Fibroblast of lung (primary cell): ENCODE measurements at regions not wholly inside any gene's neighbourhood (a gene's known extent, or its start where the extent isn't known, plus 50 kb on each side); places are given as distances from the start of the nearest gene placed in this dataset.

Source experiments
- EZH2 ChIP-seq: IDR thresholded peaks from 2 replicates; pipeline ENCODE4 v1.5.1; 2012; ENCODE audit warnings: low read length, control low read depth, mild to moderate bottlenecking; ENCODE audit errors: missing control alignments
- TF ChIP-seq, protein P1 (sequence below), 2 donors: IDR thresholded peaks in 1 of 2; conservative IDR thresholded peaks in 1 of 2; 1 replicate in 1 of 2; 2 replicates in 1 of 2; pipeline ENCODE4 v1.5.1; 2011 to 2012; ENCODE audit warnings: low read length in 2 of 2, control low read depth in 1 of 2, inconsistent platforms in 1 of 2, low read depth in 1 of 2, mild to moderate bottlenecking in 1 of 2

DNA sequence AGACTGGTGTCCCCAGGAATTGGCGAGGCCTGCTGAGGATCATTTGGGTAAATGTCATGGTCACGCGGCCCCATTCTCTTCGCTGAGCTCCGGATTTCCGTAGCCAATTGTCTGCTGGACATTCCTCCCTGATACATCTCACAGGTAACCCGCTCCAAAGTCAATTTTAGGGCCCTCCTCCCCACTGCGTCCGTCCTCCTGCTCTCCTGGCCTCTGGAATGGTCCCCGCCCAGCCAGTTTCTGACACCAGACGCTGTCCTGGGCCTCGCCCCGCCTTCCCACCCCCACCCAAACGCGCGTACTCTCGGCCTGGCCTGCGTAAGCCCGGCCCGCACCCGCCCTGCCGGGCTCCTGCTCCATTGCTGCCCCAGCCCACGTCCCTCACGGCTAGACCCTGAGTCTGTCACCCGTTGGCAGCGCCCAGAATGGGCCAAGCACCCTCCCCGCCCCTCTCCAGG lies 202.0 kb downstream of the AUH start:
- TF ChIP-seq, protein P1, sequence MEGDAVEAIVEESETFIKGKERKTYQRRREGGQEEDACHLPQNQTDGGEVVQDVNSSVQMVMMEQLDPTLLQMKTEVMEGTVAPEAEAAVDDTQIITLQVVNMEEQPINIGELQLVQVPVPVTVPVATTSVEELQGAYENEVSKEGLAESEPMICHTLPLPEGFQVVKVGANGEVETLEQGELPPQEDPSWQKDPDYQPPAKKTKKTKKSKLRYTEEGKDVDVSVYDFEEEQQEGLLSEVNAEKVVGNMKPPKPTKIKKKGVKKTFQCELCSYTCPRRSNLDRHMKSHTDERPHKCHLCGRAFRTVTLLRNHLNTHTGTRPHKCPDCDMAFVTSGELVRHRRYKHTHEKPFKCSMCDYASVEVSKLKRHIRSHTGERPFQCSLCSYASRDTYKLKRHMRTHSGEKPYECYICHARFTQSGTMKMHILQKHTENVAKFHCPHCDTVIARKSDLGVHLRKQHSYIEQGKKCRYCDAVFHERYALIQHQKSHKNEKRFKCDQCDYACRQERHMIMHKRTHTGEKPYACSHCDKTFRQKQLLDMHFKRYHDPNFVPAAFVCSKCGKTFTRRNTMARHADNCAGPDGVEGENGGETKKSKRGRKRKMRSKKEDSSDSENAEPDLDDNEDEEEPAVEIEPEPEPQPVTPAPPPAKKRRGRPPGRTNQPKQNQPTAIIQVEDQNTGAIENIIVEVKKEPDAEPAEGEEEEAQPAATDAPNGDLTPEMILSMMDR (conservative IDR thresholded peaks at IDR 0.05 in 1 of 2, IDR thresholded peaks at IDR 0.05 in 1 of 2; ENCODE audit: low read depth in 1 of 2, low read length in 2 of 2) = no peak
- TF ChIP-seq EZH2 = no peak
